NCI-H128 (cell line): ENCODE measurements at regions not wholly inside any gene's neighbourhood (a gene's known extent, or its start where the extent isn't known, plus 50 kb on each side); places are given as distances from the start of the nearest gene placed in this dataset.

Experiments used
- DNase-seq: peaks from one replicate; lab custom pipeline; 2025; ENCODE audit not compliant: unreplicated experiment; lab: John Stamatoyannopoulos, UW

GRCh38 chr1:37420456-37420855 lies 53.9 kb upstream of the ZC3H12A start:
- DNase-seq = no peak

GRCh38 chr1:37423810-37424209 lies 50.6 kb upstream of the ZC3H12A start:
- no peak for DNase-seq

- no peak for DNase-seq
Measured at GRCh38 chr1:37424523-37424922, 49.9 kb upstream of the ZC3H12A start.
